ENCODE measurements at regions not wholly inside any gene's neighbourhood (a gene's known extent, or its start where the extent isn't known, plus 50 kb on each side); places are given as distances from the start of the nearest gene placed in this dataset.
A peak's percentile ranks its signal among the peaks of the same experiment; 100 is the strongest.

- Mint-ChIP-seq H3K27me3 (peaks cover 8% of the 10 kb centered on the region), H3K4me1 (ENCODE audit: unreplicated experiment) (peaks cover 34% of the 10 kb centered on the region), H3K9me3 (no peaks in the 10 kb centered on the region), H3K27ac (no peak overlapping the region), H3K36me3 (no peaks in the 10 kb centered on the region), H3K4me3 (no peak overlapping the region)
- no peak for TF ChIP-seq CTCF (conservative IDR thresholded peaks at IDR 0.05)
- no peak for DNase-seq (ENCODE audit: extremely low spot score, unreplicated experiment)
Observed at GRCh38 chr3:43206632-43207031, 79.7 kb upstream of the SNRK start.

GRCh38 chr3:43206105-43206504 lies 80.2 kb upstream of the SNRK start:
- Mint-ChIP-seq H3K36me3 (no peaks in the 10 kb centered on the region), H3K4me3 (no peak overlapping the region), H3K27ac (no peak overlapping the region), H3K9me3 (no peaks in the 10 kb centered on the region), H3K4me1 (ENCODE audit: unreplicated experiment) (peaks cover 34% of the 10 kb centered on the region), H3K27me3 (peaks cover 9% of the 10 kb centered on the region)
- no peak for TF ChIP-seq CTCF (conservative IDR thresholded peaks at IDR 0.05)
- DNase-seq (ENCODE audit: extremely low spot score, unreplicated experiment), result no peak

GRCh38 chr3:43203022-43203421 lies 83.3 kb upstream of the SNRK start:
- H3K4me1 Mint-ChIP-seq (ENCODE audit: unreplicated experiment), result peaks cover 23% of the 10 kb centered on the region
- H3K27ac Mint-ChIP-seq, result peak overlapping the region; percentile 43
- peaks cover 8% of the 10 kb centered on the region for H3K9me3 Mint-ChIP-seq
- no peak for TF ChIP-seq CTCF (conservative IDR thresholded peaks at IDR 0.05)
- H3K27me3 Mint-ChIP-seq, result peaks cover 18% of the 10 kb centered on the region
- DNase-seq (ENCODE audit: extremely low spot score, unreplicated experiment), result no peak
- no peak overlapping the region for H3K4me3 Mint-ChIP-seq
- no peaks in the 10 kb centered on the region for H3K36me3 Mint-ChIP-seq

- Mint-ChIP-seq H3K27ac (no peak overlapping the region), H3K36me3 (no peaks in the 10 kb centered on the region), H3K4me3 (no peak overlapping the region), H3K9me3 (peaks cover 8% of the 10 kb centered on the region), H3K4me1 (ENCODE audit: unreplicated experiment) (peaks cover 18% of the 10 kb centered on the region), H3K27me3 (peaks cover 21% of the 10 kb centered on the region)
- TF ChIP-seq CTCF (conservative IDR thresholded peaks at IDR 0.05), result no peak
- DNase-seq (ENCODE audit: extremely low spot score, unreplicated experiment), result no peak
Observed at GRCh38 chr3:43201581-43201980, 84.8 kb upstream of the SNRK start.

- H3K4me1 Mint-ChIP-seq (ENCODE audit: unreplicated experiment), result peaks cover 20% of the 10 kb centered on the region
- TF ChIP-seq CTCF (conservative IDR thresholded peaks at IDR 0.05), result no peak
- no peak overlapping the region for H3K27ac Mint-ChIP-seq
- H3K9me3 Mint-ChIP-seq, result peaks cover 8% of the 10 kb centered on the region
- H3K4me3 Mint-ChIP-seq, result no peak overlapping the region
- H3K36me3 Mint-ChIP-seq, result no peaks in the 10 kb centered on the region
- H3K27me3 Mint-ChIP-seq, result peaks cover 23% of the 10 kb centered on the region
- DNase-seq (ENCODE audit: extremely low spot score, unreplicated experiment), result no peak
Observed at GRCh38 chr3:43199645-43200306, 86.6 kb upstream of the SNRK start.

Measured in type B pancreatic cell (in vitro differentiated cells).